ENCODE measurements at regions not wholly inside any gene's neighbourhood (a gene's known extent, or its start where the extent isn't known, plus 50 kb on each side); places are given as distances from the start of the nearest gene placed in this dataset.

- no peak overlapping the region for H3K4me3 Mint-ChIP-seq
- Histone ChIP-seq H3K4me3 (no peak overlapping the region), H3K9me2 (ENCODE audit: insufficient read depth) (no peaks in the 10 kb centered on the region), H3K4me1 (ENCODE audit: insufficient read depth) (no peaks in the 10 kb centered on the region), H3K27ac (ENCODE audit: low read depth) (no peak overlapping the region), H2AFZ (no peak overlapping the region), H3K27me3 (ENCODE audit: insufficient read depth) (no peaks in the 10 kb centered on the region), H3K36me3 (ENCODE audit: insufficient read depth) (no peaks in the 10 kb centered on the region), H3K79me2 (replicated peaks; ENCODE audit: insufficient read depth) (no peaks in the 10 kb centered on the region), H3K4me2 (no peak overlapping the region), H4K20me1 (replicated peaks; ENCODE audit: insufficient read depth) (no peaks in the 10 kb centered on the region), H3F3A (replicated peaks; ENCODE audit: low read depth) (no peaks in the 10 kb centered on the region)
- TF ChIP-seq EZH2phosphoT487 (IDR thresholded peaks at IDR 0.05; ENCODE audit: unreplicated experiment), result no peak
- no peak for TF ChIP-seq CREB1 (CRISPR knock-in tag; IDR thresholded peaks at IDR 0.05; ENCODE audit: low read depth)
- TF ChIP-seq STAT1 (IDR thresholded peaks at IDR 0.05; ENCODE audit: unreplicated experiment), result no peak
- TF ChIP-seq, protein P1, sequence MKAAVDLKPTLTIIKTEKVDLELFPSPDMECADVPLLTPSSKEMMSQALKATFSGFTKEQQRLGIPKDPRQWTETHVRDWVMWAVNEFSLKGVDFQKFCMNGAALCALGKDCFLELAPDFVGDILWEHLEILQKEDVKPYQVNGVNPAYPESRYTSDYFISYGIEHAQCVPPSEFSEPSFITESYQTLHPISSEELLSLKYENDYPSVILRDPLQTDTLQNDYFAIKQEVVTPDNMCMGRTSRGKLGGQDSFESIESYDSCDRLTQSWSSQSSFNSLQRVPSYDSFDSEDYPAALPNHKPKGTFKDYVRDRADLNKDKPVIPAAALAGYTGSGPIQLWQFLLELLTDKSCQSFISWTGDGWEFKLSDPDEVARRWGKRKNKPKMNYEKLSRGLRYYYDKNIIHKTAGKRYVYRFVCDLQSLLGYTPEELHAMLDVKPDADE (IDR thresholded peaks at IDR 0.05), result no peak
- TF ChIP-seq ZNF114 (CRISPR knock-in tag; IDR thresholded peaks at IDR 0.05), result no peak
- no peak for TF ChIP-seq ZNF331 (CRISPR knock-in tag; IDR thresholded peaks at IDR 0.05; ENCODE audit: low read depth)
- TF ChIP-seq JUNB (IDR thresholded peaks at IDR 0.05; ENCODE audit: unreplicated experiment), result no peak
- TF ChIP-seq ZNF462 (CRISPR knock-in tag; IDR thresholded peaks at IDR 0.05), result no peak
- TF ChIP-seq REST (IDR thresholded peaks at IDR 0.05; ENCODE audit: unreplicated experiment), result no peak
- TF ChIP-seq NANOG (IDR thresholded peaks at IDR 0.05; ENCODE audit: borderline replicate concordance), result no peak
- no peak overlapping the region for H3K27ac Mint-ChIP-seq
- H3K27me3 Mint-ChIP-seq (ENCODE audit: insufficient read depth, low read depth, poor library complexity), result no peaks in the 10 kb centered on the region
- DNase-seq (ENCODE audit: low spot score) (no peak), ATAC-seq (no peak)
- H3K4me1 Mint-ChIP-seq, result peaks cover 4% of the 10 kb centered on the region; the same call in 1 of the 3 replicates
- no peaks in the 10 kb centered on the region for H3K36me3 Mint-ChIP-seq (ENCODE audit: low read depth)
- no peaks in the 10 kb centered on the region for H3K9me3 Mint-ChIP-seq
Observed at GRCh38 chr13:79647533-79647932, 166.6 kb downstream of the NDFIP2 start.

Data from GM23338 (cell line).